ENCODE measurements at regions not wholly inside any gene's neighbourhood (a gene's known extent, or its start where the extent isn't known, plus 50 kb on each side); places are given as distances from the start of the nearest gene placed in this dataset.
A peak's percentile ranks its signal among the peaks of the same experiment; 100 is the strongest.

- no peak for TF ChIP-seq CTCF (IDR thresholded peaks at IDR 0.05; ENCODE audit: low read depth, low read length, missing control alignments)
- no peak overlapping the region for H3K4me3 ChIP-seq (ENCODE audit: low read depth, low read length)
- no peak for DNase-seq (ENCODE audit: low read depth)
These were observed 227.7 kb downstream of the B3GLCT start for GRCh38 chr13:31427151-31428100.

DNA sequence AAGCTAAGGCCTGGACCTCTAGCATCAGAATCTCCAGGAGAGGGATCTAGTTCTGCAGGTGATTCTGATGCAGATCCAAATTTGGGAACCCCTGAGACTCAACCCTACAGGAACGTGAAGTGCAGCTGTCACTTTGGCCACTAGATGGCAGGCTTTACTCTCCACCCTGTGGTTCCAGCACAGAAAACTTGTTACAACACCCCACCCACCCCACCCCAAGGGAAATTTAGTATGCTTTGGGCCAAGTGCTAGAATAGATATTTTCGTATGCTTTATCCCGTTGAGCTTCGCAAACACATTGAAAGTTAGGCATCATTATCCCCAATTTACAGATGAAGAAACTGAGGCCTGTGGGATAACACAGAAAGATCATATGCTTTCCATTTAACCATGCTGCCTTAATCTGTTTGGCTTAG, 232.0 kb downstream of the B3GLCT start:
- H3K4me3 ChIP-seq (ENCODE audit: low read depth, low read length): no peak overlapping the region
- peak; percentile 84 for TF ChIP-seq CTCF (IDR thresholded peaks at IDR 0.05; ENCODE audit: low read depth, low read length, missing control alignments)
- DNase-seq (ENCODE audit: low read depth): peak; percentile 12

DNA sequence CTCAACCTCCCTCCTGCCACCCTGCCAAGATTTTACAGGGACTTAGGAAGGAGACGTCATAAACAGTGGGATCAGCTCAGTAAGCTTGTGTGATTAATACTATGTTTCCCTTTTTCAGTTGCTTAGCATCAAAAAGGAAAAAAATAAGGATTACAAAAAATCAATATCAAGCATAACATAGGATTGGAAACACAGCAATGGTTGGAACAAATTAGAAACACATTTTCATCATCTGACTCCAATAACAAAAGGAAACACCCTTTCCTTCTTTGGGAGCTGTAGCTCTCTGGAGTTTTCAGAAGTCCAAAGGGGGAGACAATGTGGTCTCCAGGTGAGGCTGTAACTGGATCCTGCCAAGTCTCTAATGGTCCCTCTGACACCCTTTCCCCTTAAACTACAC, 233.4 kb downstream of the B3GLCT start:
- DNase-seq (ENCODE audit: low read depth): no peak
- TF ChIP-seq CTCF (IDR thresholded peaks at IDR 0.05; ENCODE audit: low read depth, low read length, missing control alignments): no peak
- no peak overlapping the region for H3K4me3 ChIP-seq (ENCODE audit: low read depth, low read length)

DNA sequence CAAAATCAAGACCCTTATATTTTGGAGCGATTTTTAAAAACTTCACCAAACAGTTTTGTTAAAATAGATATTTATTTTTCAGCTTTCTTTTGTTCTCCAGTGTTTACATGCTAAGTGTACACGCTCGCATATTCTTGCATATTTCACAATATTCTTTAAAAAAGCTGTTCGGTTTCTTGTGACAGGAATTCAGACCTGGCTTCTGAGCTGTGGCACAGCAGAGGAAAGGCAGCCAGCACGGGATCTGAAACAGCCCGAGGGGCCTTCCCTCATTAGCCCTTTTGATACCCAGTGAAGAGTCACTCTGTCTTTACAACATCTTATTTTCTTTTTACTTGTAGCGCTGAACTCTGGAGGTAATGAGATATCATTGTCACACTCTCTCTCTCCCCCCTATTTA, 234.0 kb downstream of the B3GLCT start:
- no peak for DNase-seq (ENCODE audit: low read depth)
- no peak for TF ChIP-seq CTCF (IDR thresholded peaks at IDR 0.05; ENCODE audit: low read depth, low read length, missing control alignments)
- H3K4me3 ChIP-seq (ENCODE audit: low read depth, low read length): no peak overlapping the region

DNA sequence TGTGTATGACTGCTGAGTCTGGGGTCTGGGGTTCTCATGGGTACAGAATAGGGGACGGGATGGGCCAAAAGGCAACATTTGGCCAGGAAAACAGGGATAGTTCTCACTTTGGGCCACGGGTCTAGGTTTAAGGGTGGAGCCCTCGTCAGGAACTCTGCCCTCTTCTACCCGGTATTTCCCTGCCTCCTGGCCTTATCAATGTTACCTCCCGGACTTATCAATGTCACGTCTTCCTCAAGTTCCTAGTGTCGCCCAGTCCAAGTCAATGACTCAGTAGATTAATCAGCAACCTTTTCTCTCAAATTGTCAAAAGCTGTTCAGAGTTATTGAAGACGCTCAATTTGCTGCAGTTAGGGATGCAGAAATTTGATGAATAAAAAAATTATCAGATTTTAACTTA, 234.8 kb downstream of the B3GLCT start:
- no peak for TF ChIP-seq CTCF (IDR thresholded peaks at IDR 0.05; ENCODE audit: low read depth, low read length, missing control alignments)
- DNase-seq (ENCODE audit: low read depth): no peak
- H3K4me3 ChIP-seq (ENCODE audit: low read depth, low read length): no peak overlapping the region

- DNase-seq (ENCODE audit: low read depth): no peak
- TF ChIP-seq CTCF (IDR thresholded peaks at IDR 0.05; ENCODE audit: low read depth, low read length, missing control alignments): no peak
- H3K4me3 ChIP-seq (ENCODE audit: low read depth, low read length): no peak overlapping the region
These were observed 235.8 kb downstream of the B3GLCT start for GRCh38 chr13:31435536-31435935.

DNA sequence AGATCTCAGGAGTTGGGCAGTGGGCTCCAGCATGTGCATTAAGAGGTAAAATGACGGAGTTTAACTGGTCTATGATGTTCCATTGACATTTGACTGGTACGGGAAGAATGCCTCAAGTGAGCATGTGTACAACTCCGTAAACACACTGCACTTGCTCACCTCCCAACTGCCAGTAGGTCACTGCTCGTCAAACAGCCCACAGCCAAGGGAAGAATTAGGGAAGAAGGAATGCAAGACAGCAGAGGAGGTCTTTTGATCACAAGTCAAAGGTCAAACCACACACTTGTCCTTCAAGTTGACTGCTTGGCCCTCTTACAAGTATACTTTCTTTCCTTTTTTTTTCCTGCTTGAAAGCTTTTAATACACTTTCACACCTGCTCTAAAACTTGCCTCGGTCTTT, 236.7 kb downstream of the B3GLCT start:
- no peak overlapping the region for H3K4me3 ChIP-seq (ENCODE audit: low read depth, low read length)
- no peak for DNase-seq (ENCODE audit: low read depth)
- TF ChIP-seq CTCF (IDR thresholded peaks at IDR 0.05; ENCODE audit: low read depth, low read length, missing control alignments): no peak
